ENCODE measurements at regions not wholly inside any gene's neighbourhood (a gene's known extent, or its start where the extent isn't known, plus 50 kb on each side); places are given as distances from the start of the nearest gene placed in this dataset.

DNA sequence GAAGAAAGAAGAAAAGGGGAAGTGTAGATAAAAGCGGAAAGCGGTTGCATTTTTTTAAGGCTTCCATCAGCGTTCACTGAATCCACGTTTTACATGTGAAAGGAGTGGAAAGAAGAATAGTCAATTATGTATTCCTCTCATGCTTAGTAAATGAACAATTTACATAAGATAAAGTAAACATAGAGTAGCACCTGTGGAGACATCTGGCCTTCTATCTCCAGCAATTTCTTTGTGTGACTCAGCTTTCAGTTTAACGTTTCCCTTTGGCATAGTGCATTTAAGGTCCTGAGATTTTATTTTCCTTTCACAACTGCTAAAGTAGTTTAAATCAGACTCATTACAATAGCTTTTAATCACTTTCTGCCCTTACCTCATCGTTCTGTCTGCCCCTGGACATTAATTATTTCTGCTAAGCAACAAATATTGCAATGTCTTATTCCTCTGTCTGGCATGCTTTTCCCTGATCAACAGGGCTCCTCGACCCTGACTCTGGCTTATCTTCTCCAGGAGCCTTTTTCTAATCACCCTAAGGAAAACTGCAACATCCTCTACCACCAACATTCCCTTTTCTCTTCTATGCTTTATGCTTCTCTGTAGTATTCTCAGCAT is 383.5 kb upstream of the VWC2 start:
- no peak overlapping the region for H3K4me3 ChIP-seq (ENCODE audit: low read depth, low read length)
- DNase-seq (ENCODE audit: low read depth): no peak
- TF ChIP-seq, protein P1, sequence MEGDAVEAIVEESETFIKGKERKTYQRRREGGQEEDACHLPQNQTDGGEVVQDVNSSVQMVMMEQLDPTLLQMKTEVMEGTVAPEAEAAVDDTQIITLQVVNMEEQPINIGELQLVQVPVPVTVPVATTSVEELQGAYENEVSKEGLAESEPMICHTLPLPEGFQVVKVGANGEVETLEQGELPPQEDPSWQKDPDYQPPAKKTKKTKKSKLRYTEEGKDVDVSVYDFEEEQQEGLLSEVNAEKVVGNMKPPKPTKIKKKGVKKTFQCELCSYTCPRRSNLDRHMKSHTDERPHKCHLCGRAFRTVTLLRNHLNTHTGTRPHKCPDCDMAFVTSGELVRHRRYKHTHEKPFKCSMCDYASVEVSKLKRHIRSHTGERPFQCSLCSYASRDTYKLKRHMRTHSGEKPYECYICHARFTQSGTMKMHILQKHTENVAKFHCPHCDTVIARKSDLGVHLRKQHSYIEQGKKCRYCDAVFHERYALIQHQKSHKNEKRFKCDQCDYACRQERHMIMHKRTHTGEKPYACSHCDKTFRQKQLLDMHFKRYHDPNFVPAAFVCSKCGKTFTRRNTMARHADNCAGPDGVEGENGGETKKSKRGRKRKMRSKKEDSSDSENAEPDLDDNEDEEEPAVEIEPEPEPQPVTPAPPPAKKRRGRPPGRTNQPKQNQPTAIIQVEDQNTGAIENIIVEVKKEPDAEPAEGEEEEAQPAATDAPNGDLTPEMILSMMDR (IDR thresholded peaks at IDR 0.05; ENCODE audit: insufficient read depth, low read length, poor library complexity, severe bottlenecking): no peak
- no peaks in the 10 kb centered on the region for H3K36me3 ChIP-seq (ENCODE audit: control insufficient read depth, insufficient read depth, low read length)
- H3K27me3 ChIP-seq (ENCODE audit: control insufficient read depth, insufficient read depth, low read length): no peaks in the 10 kb centered on the region

DNA sequence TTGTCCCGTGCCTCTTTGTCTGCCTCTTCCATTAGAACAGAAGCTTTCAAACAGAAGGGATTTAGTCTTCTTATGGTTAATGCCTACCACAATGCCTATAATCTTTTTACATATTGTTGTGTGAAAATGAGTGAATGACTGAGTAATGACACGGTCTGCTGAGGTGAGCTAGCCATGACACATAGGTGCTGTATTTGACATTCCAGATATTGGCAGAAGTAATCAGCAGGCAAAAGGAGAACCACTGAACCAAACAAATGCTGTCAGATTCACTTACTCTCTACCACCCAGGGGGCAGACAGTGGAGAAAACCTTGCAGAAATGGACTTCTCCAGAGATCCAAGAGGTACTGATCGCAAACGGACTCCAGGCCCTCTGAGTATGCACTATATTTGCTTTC is 377.2 kb upstream of the VWC2 start:
- Histone ChIP-seq H3K36me3 (ENCODE audit: control insufficient read depth, insufficient read depth, low read length) (no peaks in the 10 kb centered on the region), H3K27me3 (ENCODE audit: control insufficient read depth, insufficient read depth, low read length) (no peaks in the 10 kb centered on the region), H3K4me3 (ENCODE audit: low read depth, low read length) (no peak overlapping the region)
- peak; percentile 44 for DNase-seq (ENCODE audit: low read depth)
- TF ChIP-seq, protein P1 (IDR thresholded peaks at IDR 0.05; ENCODE audit: insufficient read depth, low read length, poor library complexity, severe bottlenecking): no peak

GRCh38 chr7:49397750-49398149 is 375.7 kb upstream of the VWC2 start:
- no peak for DNase-seq (ENCODE audit: low read depth)
- H3K36me3 ChIP-seq (ENCODE audit: control insufficient read depth, insufficient read depth, low read length): no peaks in the 10 kb centered on the region
- no peak overlapping the region for H3K4me3 ChIP-seq (ENCODE audit: low read depth, low read length)
- H3K27me3 ChIP-seq (ENCODE audit: control insufficient read depth, insufficient read depth, low read length): no peaks in the 10 kb centered on the region
- TF ChIP-seq, protein P1 (IDR thresholded peaks at IDR 0.05; ENCODE audit: insufficient read depth, low read length, poor library complexity, severe bottlenecking): no peak

DNA sequence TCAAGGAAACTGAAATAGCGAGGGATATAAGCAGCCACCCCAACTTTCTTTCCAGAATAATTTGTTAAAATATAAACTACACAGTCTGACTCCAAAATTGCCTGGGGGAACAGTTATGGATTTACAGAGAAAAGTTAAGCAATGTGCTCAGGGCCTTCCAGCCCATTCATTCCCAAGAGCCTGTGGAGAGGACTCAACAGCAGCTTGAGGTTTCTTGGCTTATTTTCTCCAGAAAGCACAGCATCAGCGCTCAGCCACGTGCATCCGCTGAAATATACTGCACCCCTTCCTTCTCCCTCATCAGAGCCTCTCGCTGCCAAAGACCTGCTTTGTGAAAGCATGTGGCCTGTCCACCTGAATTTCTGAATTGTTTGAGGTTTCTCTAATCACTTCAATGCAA is 375.2 kb upstream of the VWC2 start:
- Histone ChIP-seq H3K27me3 (ENCODE audit: control insufficient read depth, insufficient read depth, low read length) (no peaks in the 10 kb centered on the region), H3K4me3 (ENCODE audit: low read depth, low read length) (no peak overlapping the region), H3K36me3 (ENCODE audit: control insufficient read depth, insufficient read depth, low read length) (no peaks in the 10 kb centered on the region)
- TF ChIP-seq, protein P1 (IDR thresholded peaks at IDR 0.05; ENCODE audit: insufficient read depth, low read length, poor library complexity, severe bottlenecking): no peak
- DNase-seq (ENCODE audit: low read depth): no peak

- TF ChIP-seq, protein P1 (IDR thresholded peaks at IDR 0.05; ENCODE audit: insufficient read depth, low read length, poor library complexity, severe bottlenecking): no peak
- H3K36me3 ChIP-seq (ENCODE audit: control insufficient read depth, insufficient read depth, low read length): no peaks in the 10 kb centered on the region
- no peaks in the 10 kb centered on the region for H3K27me3 ChIP-seq (ENCODE audit: control insufficient read depth, insufficient read depth, low read length)
- no peak overlapping the region for H3K4me3 ChIP-seq (ENCODE audit: low read depth, low read length)
- DNase-seq (ENCODE audit: low read depth): peak; percentile 85
Measured at GRCh38 chr7:49398746-49399145, 374.7 kb upstream of the VWC2 start.

DNA sequence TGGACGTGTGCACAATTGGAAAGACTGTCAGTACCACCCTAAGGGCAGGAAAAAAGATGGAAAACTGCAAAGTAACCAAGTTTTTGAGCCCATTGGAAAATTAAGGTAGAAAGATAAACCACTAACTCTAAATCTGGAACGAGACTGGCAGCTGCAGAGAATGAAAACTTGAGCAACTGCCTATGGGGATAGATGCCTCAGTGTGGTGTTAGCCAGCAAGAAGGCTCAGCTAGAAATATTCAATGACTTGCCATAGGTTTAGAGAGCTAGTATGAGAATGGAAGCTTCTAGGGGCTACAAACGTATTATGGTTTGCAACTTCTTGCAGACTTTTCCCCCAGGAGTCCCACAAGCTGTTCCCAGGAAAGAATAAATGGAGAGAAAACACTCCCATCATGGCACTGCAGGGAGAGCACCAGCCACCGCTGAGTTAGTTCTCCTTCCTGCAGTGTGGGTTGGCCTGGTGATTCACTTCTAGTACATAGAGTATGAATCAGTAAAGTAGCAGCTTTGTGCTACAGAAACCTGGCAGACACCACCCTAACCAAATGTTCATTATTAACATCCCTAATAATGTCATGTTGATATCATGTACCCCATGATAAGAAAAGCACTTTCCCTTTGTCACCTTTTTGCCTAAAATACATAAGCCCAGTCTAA is 372.4 kb upstream of the VWC2 start:
- H3K4me3 ChIP-seq (ENCODE audit: low read depth, low read length): no peak overlapping the region
- H3K36me3 ChIP-seq (ENCODE audit: control insufficient read depth, insufficient read depth, low read length): no peaks in the 10 kb centered on the region
- peak; percentile 28 for DNase-seq (ENCODE audit: low read depth)
- no peaks in the 10 kb centered on the region for H3K27me3 ChIP-seq (ENCODE audit: control insufficient read depth, insufficient read depth, low read length)
- TF ChIP-seq, protein P1 (IDR thresholded peaks at IDR 0.05; ENCODE audit: insufficient read depth, low read length, poor library complexity, severe bottlenecking): no peak

Measured in kidney epithelial cell (primary cell).